ENCODE measurements at regions not wholly inside any gene's neighbourhood (a gene's known extent, or its start where the extent isn't known, plus 50 kb on each side); places are given as distances from the start of the nearest gene placed in this dataset.

GRCh38 chr14:37900561-37900960, 305.1 kb downstream of the TTC6 start:
- intact Hi-C loops (cut with DNase I; ENCODE audit: low total_unique reads): no loop called here
- H3K27ac ChIP-seq: no peak overlapping the region
- no peaks in the 10 kb centered on the region for H3K36me3 ChIP-seq
- no peaks in the 10 kb centered on the region for H3K9me3 ChIP-seq
- DNase-seq: no peak
- TF ChIP-seq CTCF (IDR thresholded peaks at IDR 0.05) (no peak), POLR2A (IDR thresholded peaks at IDR 0.05) (no peak)
- H3K4me3 ChIP-seq: no peak overlapping the region
- H3K4me1 ChIP-seq: no peaks in the 10 kb centered on the region
- no peaks in the 10 kb centered on the region for H3K27me3 ChIP-seq

- intact Hi-C loops (cut with DNase I; ENCODE audit: low total_unique reads): no loop called here
- Histone ChIP-seq H3K9me3 (no peaks in the 10 kb centered on the region), H3K27me3 (no peaks in the 10 kb centered on the region), H3K4me1 (no peaks in the 10 kb centered on the region), H3K4me3 (no peak overlapping the region), H3K36me3 (no peaks in the 10 kb centered on the region), H3K27ac (no peak overlapping the region)
- no peak for DNase-seq
- TF ChIP-seq CTCF (IDR thresholded peaks at IDR 0.05): no peak
Observed at GRCh38 chr14:37901978-37902377, 305.7 kb upstream of the SSTR1 start.

GRCh38 chr14:37903343-37904191, 304.1 kb upstream of the SSTR1 start:
- no peak overlapping the region for H3K27ac ChIP-seq
- H3K9me3 ChIP-seq: no peaks in the 10 kb centered on the region
- intact Hi-C loops (cut with DNase I; ENCODE audit: low total_unique reads): no loop called here
- no peak overlapping the region for H3K4me3 ChIP-seq
- DNase-seq: no peak
- H3K36me3 ChIP-seq: no peaks in the 10 kb centered on the region
- no peak for TF ChIP-seq POLR2A (IDR thresholded peaks at IDR 0.05)
- peak in 3 of 4 experiments; percentile 22 to 40 (median 27) for TF ChIP-seq CTCF (IDR thresholded peaks at IDR 0.05)
- no peaks in the 10 kb centered on the region for H3K27me3 ChIP-seq
- H3K4me1 ChIP-seq: no peaks in the 10 kb centered on the region

- intact Hi-C loops (cut with DNase I; ENCODE audit: low total_unique reads): no loop called here
Observed at GRCh38 chr14:37924622-37925021, 283.1 kb upstream of the SSTR1 start.

More at GRCh38 chr14:37924622-37925021, 283.1 kb upstream of the SSTR1 start:
- Histone ChIP-seq H3K27ac (no peak overlapping the region), H3K4me1 (no peaks in the 10 kb centered on the region), H3K9me3 (no peaks in the 10 kb centered on the region), H3K4me3 (no peak overlapping the region), H3K36me3 (no peaks in the 10 kb centered on the region), H3K27me3 (no peaks in the 10 kb centered on the region)
- TF ChIP-seq POLR2A (IDR thresholded peaks at IDR 0.05): no peak
- no peak for TF ChIP-seq CTCF (IDR thresholded peaks at IDR 0.05)
- no peak for DNase-seq

Data from uterus (tissue), 3 donors.